HS-5 (cell line): ENCODE measurements at regions not wholly inside any gene's neighbourhood (a gene's known extent, or its start where the extent isn't known, plus 50 kb on each side); places are given as distances from the start of the nearest gene placed in this dataset.

Experiments
- DNase-seq: peaks from one replicate; pipeline ENCODE4 v3.0.0-alpha.2; 2012; ENCODE audit warnings: low read depth

DNA sequence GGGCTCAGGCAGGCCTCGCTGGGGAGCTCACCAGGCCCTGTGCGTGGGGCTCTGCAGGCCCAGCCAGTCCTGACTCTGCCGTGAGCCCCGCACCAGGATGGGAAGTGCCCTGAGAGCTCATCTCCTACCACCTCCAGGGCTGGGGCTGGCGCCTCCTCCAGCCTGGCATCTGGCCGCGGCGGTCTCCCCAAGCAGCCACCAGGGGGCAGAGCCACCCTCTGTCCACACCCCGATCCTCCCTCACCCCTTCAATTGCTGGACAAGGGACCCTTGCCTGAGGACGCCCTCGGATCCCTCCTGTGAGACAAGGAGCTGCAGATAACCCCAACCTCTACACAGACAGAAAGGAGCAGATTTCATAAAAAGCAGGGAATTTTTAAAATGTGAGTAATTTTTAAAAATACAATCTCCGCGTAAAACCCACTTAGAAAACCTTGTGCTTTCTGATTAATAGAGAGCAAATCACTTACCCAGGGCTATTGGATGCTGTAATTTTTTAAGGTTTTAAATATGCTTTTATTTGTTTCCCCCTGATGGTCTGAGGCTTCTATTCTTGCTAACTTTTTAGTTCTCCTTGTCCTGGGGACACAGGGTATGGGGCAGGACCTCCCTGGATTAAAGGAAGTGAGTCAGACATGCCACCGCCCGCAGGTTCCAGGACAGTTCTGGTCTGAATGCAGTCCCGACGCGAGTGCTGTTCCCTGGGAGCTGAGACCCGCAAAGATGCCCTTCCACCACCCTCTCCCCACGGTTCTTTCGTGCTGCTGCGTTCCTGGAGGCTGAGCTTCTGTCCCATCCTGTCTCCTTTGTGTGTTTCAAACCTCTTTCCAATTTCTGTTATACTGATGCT lies 52.3 kb upstream of the CHRNA7 start:
- DNase-seq, result no peak
